Breast epithelium (tissue), 4 donors: ENCODE measurements at regions not wholly inside any gene's neighbourhood (a gene's known extent, or its start where the extent isn't known, plus 50 kb on each side); places are given as distances from the start of the nearest gene placed in this dataset.

Experiments
- DNase-seq, 2 donors: peaks; one replicate each; pipeline ENCODE4 v3.0.0-alpha.2; 2019; ENCODE audit warnings: low spot score in 2 of 2
- H3K27ac ChIP-seq, 2 donors: fragments of 200-600 bp; sonication (generic) in 1 of 2; one replicate each; pipeline ENCODE4 v1.5.1; 2016 to 2019; ENCODE audit warnings: mild to moderate bottlenecking in 1 of 2
- H3K27me3 ChIP-seq, 2 donors: fragments of 200-600 bp; sonication (generic) in 1 of 2; one replicate each; pipeline versions ENCODE4 v1.5.1 to v1.6.0; 2017 to 2019; ENCODE audit warnings: control low read depth in 1 of 2, mild to moderate bottlenecking in 1 of 2
- H3K36me3 ChIP-seq: fragments of 200-600 bp; one replicate; pipeline ENCODE4 v1.5.1; 2019
- H3K4me1 ChIP-seq, 2 donors: fragments of 200-600 bp; sonication (generic); one replicate each; pipeline ENCODE4 v1.5.1; 2016 to 2019; ENCODE audit warnings: control low read depth in 1 of 2
- H3K4me3 ChIP-seq, 3 donors: fragments of 200-600 bp; sonication (generic); 1 replicate in 2 of 3; 2 replicates in 1 of 3; pipeline ENCODE4 v1.5.1; 2016 to 2019; ENCODE audit warnings: mild to moderate bottlenecking in 3 of 3, moderate library complexity in 2 of 3
- H3K9me3 ChIP-seq, 2 donors: fragments of 200-600 bp; sonication (generic) in 1 of 2; one replicate each; pipeline ENCODE4 v1.5.1; 2016 to 2019; ENCODE audit warnings: control low read depth in 1 of 2
- CTCF ChIP-seq, 3 donors: fragments of 450-650 bp; IDR thresholded peaks; one replicate each; pipeline ENCODE4 v1.5.1; 2016 to 2017; ENCODE audit warnings: antibody characterized with exemption in 3 of 3, mild to moderate bottlenecking in 3 of 3, moderate library complexity in 3 of 3
- POLR2A ChIP-seq: fragments of 450-650 bp; IDR thresholded peaks from one replicate; pipeline ENCODE4 v1.6.1; 2016; ENCODE audit warnings: antibody characterized with exemption, mild to moderate bottlenecking, moderate library complexity
- POLR2AphosphoS5 ChIP-seq, 3 donors: sonication (generic); formaldehyde crosslinking; IDR thresholded peaks; one replicate each; pipeline ENCODE4 v1.6.1; 2017; ENCODE audit warnings: antibody characterized with exemption in 3 of 3
- intact Hi-C: fragments of 100-400 bp; cut with DNase I; formaldehyde crosslinking; loops from one replicate; pipeline ENCODE4 v1.15.1; 2023; ENCODE audit warnings: low total_unique reads

GRCh38 chr11:133738624-133739023 is 106.7 kb downstream of the SPATA19 start:
- no peak overlapping the region for H3K4me3 ChIP-seq
- peaks cover 3 to 6% of the 10 kb centered on the region in 2 donors for H3K9me3 ChIP-seq
- intact Hi-C loops: no loop called here
- TF ChIP-seq CTCF (IDR thresholded peaks at IDR 0.05): no peak
- H3K4me1 ChIP-seq: no peaks in the 10 kb centered on the region
- no peaks in the 10 kb centered on the region for H3K36me3 ChIP-seq
- no peaks in the 10 kb centered on the region for H3K27me3 ChIP-seq
- DNase-seq: no peak
- no peak overlapping the region for H3K27ac ChIP-seq

GRCh38 chr11:133733631-133734030 is 111.7 kb downstream of the SPATA19 start:
- TF ChIP-seq CTCF (IDR thresholded peaks at IDR 0.05) (no peak), POLR2A (no peak), POLR2AphosphoS5 (IDR thresholded peaks at IDR 0.05) (no peak)
- Histone ChIP-seq H3K27me3 (no peaks in the 10 kb centered on the region), H3K4me3 (no peak overlapping the region), H3K27ac (no peak overlapping the region), H3K9me3 (peaks cover 0 to 9% of the 10 kb centered on the region in 2 donors), H3K36me3 (no peaks in the 10 kb centered on the region), H3K4me1 (no peaks in the 10 kb centered on the region)
- intact Hi-C loops: no loop called here
- DNase-seq: no peak

- no peak for TF ChIP-seq POLR2A
- no peak for TF ChIP-seq CTCF (IDR thresholded peaks at IDR 0.05)
- no peak for TF ChIP-seq POLR2AphosphoS5 (IDR thresholded peaks at IDR 0.05)
- intact Hi-C loops: no loop called here
Observed at GRCh38 chr11:133732109-133732674, 113.1 kb downstream of the SPATA19 start.

GRCh38 chr11:133727774-133728173 is 117.5 kb downstream of the SPATA19 start:
- Histone ChIP-seq H3K36me3 (no peaks in the 10 kb centered on the region), H3K4me1 (no peaks in the 10 kb centered on the region), H3K9me3 (no peaks in the 10 kb centered on the region), H3K27ac (no peak overlapping the region), H3K4me3 (no peak overlapping the region), H3K27me3 (no peaks in the 10 kb centered on the region)
- no peak for DNase-seq
- TF ChIP-seq CTCF (IDR thresholded peaks at IDR 0.05) (no peak), POLR2A (no peak), POLR2AphosphoS5 (IDR thresholded peaks at IDR 0.05) (no peak)
- intact Hi-C loops: no loop called here

More at GRCh38 chr11:133732109-133732674, 113.1 kb downstream of the SPATA19 start:
- H3K4me1 ChIP-seq: no peaks in the 10 kb centered on the region
- H3K4me3 ChIP-seq: no peak overlapping the region
- no peak overlapping the region for H3K27ac ChIP-seq
- H3K27me3 ChIP-seq: no peaks in the 10 kb centered on the region
- no peaks in the 10 kb centered on the region for H3K36me3 ChIP-seq
- DNase-seq: no peak
- H3K9me3 ChIP-seq: peaks cover 0 to 9% of the 10 kb centered on the region in 2 donors

GRCh38 chr11:133726542-133726941 is 118.8 kb downstream of the SPATA19 start:
- intact Hi-C loops: no loop called here
- Histone ChIP-seq H3K27me3 (no peaks in the 10 kb centered on the region), H3K27ac (no peak overlapping the region), H3K9me3 (no peaks in the 10 kb centered on the region), H3K4me1 (no peaks in the 10 kb centered on the region), H3K36me3 (no peaks in the 10 kb centered on the region), H3K4me3 (no peak overlapping the region)
- no peak for DNase-seq
- TF ChIP-seq POLR2AphosphoS5 (IDR thresholded peaks at IDR 0.05): no peak
- TF ChIP-seq CTCF (IDR thresholded peaks at IDR 0.05): no peak
- TF ChIP-seq POLR2A: no peak
